Activated T-cell treated with anti-CD3 and anti-CD28 coated beads for 4 hours (primary cell): ENCODE measurements at regions not wholly inside any gene's neighbourhood (a gene's known extent, or its start where the extent isn't known, plus 50 kb on each side); places are given as distances from the start of the nearest gene placed in this dataset.

Experiments
- DNase-seq: peaks from one replicate; pipeline ENCODE4 v3.0.0-alpha.2; 2020

DNA sequence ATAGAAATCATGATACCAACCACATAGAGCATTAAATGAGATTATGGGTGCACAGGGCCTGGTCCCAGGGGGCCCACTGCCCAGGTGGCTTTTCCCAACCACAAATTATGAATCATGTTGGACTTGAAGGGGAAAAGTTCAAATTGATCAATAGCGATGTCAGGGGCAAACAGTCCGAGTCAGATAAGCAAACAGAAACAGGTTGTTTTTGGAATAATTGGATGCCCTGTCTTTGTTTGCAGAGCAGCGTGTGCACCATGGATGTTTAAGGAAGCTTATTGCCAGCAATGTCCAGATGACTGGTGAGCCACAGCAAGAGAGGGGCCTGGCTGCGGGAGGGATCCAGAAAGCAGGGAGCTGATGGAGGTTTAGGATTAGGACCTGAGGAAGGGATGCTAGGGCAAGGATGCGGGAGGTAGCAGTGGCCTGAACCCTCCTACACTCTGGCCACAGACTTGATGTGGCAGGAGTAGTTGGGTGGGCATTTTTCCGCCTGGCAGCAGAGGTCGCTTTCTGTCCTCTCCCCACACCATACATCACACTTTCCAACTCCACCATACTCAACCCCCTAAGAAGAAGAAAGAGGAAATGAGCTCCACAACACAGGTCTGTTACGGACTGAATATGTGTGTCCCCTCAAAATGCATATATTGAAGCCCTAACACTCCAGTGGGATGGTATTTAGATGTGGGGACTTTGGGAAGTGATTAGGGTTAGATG lies 266.4 kb upstream of the RPL38 start:
- no peak for DNase-seq

DNA sequence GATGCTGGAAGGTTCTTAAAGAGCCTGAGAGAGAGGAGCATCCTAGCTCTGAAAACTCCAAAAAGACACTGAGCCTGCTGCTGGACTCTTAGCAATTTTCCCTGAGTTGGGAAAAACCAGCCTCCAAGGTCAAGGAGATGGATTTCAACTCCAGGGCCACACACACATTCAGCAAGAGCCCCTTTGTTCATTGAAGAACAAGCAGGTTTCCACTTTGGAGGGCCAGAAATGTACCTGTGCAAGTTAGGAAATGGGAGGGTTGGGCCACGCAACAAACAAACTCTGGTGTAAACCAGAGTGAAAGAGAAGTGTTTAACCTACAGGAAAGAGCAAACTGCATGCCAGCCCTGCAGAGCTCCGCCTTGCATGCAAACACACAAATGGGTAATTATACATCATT lies 264.8 kb upstream of the RPL38 start:
- no peak for DNase-seq

DNA sequence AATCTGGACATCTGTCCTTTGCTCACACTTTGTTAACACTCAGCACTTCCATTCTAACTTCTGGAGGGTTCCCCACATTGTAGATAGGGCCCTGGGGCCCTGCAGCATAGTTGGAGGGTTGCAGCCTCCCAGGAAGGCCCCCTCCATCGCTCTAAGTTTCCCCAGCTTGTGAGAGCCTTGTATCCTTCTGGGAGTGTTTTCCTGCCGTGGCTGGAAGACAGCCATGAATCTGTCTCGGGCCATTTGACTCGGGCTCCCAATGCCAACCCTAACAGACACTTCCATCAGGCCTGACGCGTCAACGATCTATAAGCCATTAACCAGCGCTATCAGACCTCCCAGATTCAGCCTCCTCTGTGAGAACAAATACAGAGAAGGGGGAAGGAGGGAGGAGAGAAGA lies 263.7 kb upstream of the RPL38 start:
- no peak for DNase-seq

DNA sequence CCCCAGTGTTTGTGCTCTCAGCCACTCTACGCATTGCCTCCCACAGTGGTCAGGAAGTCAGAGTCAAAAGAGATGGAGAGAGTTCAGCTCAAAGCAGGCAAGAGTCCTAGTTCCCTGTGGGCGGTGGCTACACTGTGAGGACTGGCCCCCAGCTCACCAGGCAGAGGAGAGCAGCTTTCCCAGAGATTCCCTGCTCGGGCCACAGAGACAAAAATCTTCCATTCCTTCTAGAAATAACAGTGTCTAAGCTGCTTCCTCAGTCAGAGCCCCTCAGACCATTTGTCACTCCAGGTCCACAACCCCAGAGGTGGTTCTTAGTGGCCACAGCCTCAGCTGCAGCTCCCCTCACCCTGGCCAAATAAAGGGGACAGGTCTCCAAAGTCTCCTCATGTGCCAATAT lies 263.0 kb upstream of the RPL38 start:
- no peak for DNase-seq

DNA sequence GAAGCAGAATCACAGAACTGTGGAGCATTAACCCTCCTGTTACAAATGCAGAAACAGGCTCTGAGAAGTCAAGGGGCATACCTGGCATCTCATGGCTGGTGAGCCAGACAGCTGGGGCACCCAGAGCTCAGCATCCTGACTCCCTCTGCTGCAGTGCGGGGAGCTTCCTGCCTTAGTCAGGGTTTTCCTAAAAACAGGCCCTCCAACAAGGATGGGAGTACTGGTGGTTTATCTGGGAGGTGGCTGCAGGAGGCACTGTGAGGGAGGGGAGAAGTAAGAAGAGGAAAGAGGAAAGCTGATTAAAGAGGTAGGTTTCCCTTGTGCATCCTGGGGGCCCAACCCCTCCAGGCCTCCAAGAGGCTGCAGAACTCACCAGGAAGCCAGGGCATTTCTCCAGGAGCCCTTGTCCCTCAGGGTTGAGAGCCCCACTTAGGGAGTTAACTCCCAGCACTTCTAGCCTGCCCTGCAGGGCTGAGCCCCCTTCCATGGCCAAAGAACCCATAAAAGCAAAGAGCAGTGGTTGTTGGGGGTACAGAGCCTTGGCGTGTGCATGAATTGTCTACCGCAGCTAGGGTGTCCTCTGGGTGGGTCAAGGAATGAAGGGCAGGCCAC lies 261.5 kb upstream of the RPL38 start:
- DNase-seq: no peak

DNA sequence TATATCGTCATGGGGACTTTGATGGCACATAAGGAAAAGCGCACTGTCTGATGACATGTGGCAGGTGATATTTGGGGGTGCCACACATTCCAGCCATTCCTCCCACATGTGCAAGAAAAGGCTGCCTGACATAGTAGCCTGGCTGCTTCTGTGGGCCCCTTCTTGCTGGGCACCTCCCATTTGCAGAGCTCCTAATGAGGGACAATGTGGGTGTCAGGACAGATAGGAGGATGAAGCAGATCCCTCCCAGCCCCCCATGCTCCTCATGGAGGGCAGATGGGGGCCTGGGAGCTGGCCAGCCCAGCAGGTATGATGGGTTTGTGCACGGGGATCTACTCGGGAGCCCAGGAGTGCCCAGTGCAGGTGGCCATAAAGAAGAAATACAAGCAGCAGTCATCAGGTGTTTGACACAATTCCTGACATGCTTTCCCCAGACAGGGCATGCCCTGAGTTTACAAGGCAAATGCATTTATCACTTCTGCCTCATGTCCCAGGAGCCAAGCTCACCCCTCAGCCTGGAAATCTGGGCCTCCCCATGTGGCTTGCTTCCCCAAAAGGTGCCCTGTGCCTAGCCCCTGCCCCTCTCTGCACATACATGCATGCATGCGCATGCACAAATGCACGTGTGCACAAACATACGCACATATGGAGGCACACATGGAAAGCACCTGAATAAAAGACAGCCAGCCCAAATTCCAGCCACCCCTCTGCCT lies 260.6 kb upstream of the RPL38 start:
- DNase-seq: no peak

DNA sequence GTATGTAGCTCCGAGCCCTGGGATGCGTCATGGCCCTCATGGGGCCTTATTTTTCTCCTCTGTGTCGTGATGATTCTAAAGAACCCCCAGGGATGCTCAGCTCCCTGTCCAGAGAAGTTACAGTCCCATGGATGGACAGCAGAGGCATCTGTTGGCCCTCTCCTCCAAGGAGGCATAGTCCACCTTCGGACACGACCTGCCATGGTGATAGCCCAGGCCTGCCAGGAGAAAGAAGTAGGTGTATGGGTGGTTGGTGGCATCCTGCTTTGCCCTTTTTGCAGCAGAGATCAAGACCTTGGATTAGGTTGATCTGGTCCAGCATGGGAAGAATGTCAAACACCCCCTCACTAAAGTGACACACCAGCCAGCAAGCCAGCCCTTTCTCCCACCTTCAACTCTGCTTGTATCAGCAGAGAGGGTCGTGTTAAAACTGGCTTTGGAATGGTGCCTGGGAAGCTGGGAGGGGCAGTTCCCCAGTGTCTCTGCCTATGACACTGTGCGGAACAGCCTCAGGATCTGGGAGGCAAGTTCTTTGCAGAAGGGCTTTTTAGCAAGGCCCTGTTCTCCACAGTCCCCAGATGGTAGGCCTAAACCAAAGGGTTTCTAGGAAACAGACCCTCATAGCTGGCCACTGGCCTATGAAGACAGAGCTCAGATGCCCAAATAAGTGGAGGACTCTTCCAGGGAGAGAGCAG lies 259.9 kb upstream of the RPL38 start:
- no peak for DNase-seq

DNA sequence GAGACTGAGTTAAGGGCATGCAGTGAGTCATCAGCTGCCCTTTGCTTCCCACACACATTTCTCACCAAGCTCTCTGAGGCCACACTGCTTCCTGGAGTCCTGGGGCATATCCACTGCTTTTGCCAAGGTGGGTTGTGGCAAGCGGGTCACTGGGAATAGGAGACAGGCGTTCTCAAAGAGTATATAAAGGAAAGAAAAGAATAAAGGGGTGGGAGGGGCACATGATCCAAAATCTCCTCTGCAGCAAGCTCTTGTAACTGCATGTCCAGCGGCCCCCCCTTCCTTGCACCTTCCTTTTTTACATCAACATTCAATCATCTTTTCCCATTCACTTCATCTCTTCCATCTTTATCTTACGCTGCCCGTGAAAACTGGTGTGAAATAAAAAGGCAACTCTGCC lies 259.1 kb upstream of the RPL38 start:
- DNase-seq: no peak

DNA sequence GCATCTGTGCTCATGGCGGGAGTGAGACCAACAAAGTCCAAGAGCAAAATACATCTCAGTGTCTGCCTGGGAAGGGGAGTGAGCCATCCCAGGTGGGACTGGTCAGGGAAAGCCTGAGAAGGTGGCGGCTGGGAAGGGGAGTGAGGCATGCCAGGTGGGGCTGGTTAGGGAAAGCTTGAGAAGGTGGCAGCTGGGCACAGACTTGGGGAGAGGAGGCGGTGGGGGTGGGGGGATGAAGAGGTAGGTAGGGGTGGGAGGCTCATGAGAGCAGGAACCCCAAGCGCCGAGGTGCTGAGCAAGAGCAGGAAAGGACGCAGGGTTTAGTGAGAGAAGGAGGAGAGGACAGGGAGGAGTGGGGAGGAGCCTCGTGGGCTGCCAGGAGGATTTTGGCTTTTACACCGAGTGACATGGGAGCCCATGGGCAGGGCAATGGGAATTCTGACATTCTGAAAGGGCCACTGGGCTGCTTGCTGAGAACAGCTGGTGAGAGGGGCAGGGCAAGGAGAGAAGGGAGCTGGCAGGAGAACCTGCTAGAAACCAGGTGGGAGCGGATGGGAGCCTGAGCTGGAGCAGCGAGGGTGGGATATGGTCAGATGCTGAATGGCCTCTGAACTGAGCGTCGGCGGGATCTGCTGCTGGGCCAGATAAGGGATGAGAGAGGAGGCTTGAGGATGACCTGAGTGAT lies 256.1 kb upstream of the RPL38 start:
- no peak for DNase-seq

DNA sequence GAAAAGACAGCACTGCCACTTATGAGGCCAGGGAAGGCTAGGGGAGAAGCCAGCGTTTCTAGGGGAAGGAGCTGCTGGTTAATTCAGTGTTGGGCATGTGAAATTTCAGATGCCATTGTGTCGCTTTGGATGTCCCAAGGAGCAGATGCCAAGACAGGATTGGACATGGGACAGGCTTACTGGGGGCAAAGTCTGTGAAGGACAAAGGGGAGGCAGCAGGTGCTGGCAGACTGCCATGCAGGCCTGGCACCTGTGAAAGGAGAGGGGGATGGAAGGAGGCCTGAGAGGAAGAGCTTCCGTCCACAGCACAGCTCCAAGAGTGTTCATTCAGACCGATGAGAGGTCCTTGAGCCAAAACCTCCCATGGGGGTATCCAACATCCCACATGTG lies 255.5 kb upstream of the RPL38 start:
- no peak for DNase-seq

DNA sequence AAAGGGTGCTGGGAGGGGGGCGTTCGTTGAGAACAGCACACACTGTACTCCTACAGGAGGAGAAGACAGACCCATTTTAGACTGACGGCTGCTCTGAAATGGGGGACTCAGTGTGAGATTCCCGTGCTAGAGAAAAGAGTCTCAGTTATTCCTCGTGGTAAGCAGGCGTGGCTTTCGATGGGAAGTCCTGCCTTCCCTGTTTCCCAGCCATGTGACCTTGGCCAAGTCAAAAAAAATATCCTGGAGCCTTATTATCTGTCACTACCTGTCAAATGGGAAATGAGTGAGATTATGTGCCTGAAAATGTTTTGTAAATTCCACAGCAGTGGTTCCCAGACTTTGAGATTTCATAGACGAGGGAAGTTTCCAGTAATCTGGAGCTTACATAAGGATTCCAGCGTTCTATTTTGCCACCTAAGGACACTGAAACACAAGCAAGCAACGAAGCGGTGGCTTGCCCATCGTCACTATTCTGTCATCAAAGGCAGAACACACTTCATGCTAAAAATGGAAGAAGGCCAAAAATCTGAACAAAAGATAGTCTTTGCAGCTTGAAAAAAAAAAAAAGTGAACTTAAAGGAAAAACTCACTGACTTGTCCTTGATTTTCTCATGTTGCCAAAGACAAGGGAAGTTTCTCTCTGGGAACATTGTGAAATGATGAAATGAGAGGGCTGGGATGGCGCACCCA lies 253.4 kb upstream of the RPL38 start:
- DNase-seq: no peak

DNA sequence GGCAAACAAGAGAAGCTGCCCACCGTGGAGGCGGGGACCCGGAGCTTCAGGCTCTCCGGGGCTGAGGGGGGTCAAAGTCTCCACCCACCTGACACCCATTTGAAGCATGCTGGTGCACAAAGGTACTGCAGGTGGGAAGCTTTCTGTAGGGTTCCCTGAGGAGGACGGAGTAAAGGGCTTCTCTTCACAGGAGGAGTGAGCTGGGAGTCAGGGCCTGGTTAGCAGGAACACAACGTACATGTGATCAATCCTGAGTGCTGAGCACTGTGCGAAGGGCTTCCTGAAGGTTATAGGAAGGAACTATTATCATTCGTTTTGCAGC lies 252.9 kb upstream of the RPL38 start:
- DNase-seq: no peak

DNA sequence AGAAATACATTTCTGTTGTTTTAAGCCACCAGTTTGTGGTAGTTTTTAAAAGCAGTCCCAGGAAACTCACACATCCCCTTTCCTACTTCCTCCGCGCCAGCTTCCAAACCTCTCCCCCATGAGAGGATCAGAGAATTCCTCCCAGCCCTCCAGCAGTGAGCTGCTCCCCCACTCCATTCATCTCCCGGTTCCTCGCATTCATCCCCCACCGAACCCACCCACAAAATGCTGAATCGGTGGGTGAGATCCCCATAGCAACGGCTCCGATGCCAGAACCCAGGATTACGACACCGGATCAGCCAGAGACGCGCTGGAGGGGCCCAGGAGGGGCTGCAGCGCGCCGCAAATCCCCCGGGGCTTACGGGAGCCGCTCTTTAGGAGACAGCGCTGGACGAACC lies 251.4 kb upstream of the RPL38 start:
- no peak for DNase-seq

DNA sequence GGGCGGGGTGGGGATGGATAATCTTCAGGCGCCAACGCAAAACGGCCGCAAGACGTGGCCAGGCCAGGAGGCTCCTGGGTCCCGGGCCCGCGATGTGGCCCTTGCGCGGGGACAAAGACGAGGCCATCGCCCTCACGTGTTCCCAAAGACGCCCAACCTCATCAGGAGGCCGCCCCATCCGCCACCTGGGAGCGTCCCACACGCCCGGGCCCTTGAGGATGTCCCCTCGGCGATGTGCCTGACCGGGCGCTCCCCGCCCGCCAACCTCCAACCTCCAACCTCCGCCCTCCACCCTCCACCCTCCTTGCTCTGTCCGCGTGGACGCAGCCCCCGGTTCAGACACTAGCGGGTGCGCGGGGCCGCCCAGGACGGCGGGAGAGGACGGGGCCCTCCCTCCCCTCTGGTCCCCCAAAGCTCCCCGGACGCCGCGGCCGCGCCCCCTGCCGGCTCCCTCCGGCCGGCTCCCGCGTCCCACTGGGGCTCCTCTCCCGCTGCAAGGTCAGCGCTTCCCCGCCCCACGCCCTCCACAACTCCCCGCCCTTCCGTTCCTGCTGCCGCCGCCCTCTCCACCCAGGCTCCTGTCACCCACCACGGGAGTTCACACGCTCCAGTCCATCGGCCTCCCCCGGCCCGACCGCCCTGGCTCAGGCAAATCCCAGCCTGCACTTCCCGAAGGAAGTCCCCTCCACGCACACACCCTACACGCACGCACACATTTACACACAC lies 250.8 kb upstream of the RPL38 start:
- no peak for DNase-seq

DNA sequence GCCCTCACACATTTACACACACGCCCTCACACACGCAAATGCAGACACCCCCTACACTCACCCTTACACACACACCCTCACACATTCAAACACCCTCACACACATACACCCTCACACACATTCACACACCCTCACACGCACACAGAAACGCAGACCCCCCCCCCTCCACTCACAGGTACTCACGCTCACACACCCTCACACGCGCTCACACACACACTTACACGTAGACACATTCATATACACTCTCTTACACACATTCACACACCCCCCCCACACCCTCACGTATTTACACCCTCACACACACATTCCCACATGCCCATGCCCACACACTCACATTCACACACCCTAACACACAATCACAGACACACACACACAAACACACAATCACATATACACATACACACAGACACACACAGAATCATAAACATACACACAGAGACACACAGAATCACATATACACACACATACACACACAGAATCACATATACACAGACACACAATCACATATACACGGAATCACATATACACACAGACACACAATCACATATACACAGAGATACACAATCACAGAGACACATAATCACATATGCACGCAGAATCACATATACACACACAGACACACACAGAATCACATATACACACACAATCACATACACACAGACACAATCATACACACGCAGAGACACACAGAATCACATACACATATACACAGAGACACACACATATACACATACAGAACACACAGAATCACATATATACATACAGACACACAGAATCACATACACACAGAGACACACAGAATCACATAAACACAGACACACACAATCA lies 250.1 kb upstream of the RPL38 start:
- DNase-seq: no peak

DNA sequence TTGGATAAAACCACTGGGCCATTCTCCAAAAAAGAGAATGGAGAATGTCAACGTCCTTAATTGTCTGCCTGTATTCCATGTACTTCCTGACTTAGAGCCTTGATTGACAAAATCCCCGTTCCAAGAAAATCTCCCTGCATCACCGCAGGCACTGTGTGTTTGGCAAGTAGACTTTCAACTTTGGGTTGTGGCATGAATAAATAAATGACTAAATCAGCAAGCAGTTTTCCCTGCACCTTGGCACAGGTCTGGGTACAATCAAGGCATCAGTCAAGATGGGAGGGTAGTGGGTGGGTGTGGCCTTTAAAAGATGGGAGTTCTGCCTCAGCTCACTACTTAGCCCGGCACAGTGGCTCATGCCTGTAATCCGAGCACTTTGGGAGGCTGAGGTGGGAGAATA lies 248.5 kb upstream of the RPL38 start:
- DNase-seq: no peak

DNA sequence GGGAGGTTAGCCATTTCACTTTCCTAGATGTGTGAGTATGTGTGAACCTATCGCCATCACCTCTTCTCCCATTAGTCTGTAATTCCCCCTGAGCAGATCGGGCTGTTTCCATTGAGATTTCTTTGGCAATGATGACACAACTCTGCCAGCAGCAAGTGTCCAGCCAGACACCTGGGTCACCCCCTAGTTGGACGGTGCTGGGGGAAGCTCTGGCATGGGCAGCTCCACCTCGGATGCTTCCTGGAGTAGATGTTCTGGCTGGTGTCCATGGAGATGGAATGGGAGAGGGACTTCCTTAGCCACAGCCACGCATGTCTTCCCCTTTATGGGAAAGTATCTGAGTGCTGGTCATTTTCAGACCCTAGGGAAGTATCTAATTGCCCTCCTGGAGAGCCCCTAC lies 247.9 kb upstream of the RPL38 start:
- no peak for DNase-seq

DNA sequence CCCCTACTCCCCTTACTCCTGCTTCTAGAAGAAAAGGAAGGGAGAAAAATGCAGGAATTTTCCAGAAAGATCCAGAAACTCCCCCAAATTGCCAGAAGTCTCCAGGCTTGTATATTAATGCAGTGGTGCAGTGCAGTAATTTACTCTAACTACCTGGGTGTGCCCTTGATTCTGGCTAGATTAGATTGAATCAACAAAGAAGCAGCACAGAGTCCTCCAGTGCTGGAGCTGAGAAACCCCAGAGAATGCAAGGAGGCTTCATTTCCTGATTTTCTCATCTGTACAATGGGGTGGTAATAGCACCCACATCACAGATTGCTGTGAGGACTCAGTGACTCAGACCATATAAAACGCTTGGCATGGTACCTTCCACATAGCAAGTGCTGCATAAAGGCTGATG lies 247.3 kb upstream of the RPL38 start:
- no peak for DNase-seq

DNA sequence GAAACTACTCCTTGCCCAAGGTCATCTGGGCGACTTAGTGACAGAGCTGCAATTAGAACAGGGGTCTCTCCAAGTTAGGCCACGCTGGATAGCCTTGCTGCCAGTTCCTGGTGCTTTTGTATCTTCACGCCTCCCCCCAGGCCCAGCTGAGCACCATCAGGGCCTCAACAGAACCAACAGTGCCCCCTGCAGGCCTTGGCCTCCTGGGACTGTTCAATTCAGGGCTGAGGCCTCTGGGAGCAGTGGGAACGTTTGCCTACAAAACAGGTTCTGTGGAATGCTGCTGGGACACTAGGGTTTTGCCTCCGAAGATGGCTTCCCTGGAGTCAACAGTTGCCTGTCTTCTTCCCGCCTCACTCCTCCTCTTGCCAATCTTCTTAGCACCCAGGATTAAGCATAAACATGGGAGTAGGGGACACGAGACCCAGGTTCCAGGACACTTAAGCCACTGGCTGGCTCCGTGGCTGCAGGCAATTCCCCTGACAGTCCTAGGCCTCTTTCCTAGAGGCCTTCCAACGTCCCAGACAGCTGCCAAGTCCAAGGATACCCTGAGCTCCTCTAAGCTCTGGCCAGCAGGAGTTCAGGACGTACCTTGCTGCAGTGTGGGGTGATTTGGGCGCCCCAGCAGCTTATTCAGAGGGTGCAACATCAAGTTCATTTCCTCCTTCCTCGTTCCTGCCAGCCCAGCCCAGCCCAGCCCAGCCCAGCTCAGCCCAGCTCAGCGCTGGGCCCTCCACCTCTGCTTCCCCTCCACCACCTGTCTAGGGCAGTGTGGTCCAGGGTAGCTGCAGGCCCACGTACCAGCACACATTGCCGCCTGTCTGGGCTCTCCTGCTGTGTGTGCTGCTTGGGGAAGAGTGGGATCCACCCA lies 246.6 kb upstream of the RPL38 start:
- DNase-seq: peak; percentile 17

DNA sequence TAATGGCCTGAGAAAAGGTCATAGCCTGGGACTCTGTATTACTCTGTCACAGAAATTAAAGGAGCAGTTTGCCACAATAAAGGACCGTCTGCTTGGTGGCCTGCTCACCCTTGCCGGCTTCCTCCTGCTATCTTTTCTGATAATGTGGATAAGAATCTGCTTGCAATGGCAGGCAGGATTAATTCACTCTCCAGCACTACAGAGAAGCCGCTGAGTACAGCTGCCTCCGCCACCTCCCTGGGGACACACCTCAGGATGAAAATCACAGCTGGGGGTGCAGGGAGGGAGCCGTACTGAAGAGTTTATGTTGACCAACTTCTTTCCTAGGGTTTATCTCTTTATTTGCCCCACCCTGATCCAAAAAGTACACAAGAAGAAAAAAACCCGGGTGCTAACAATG lies 245.9 kb upstream of the RPL38 start:
- DNase-seq: no peak
